NCI-H524 (cell line): ENCODE measurements at regions not wholly inside any gene's neighbourhood (a gene's known extent, or its start where the extent isn't known, plus 50 kb on each side); places are given as distances from the start of the nearest gene placed in this dataset.
A peak's percentile ranks its signal among the peaks of the same experiment; 100 is the strongest.
"Not testable (repeated sequence)": the region's sequence is repeated elsewhere in the genome, so short reads cannot be mapped to it uniquely, and the experiment has no call there.

ENCODE experiments used
- DNase-seq, 2 experiments: peaks; one replicate each; lab custom pipeline; 2025; lab: John Stamatoyannopoulos, UW

GRCh38 chr4:1572964-1573720, 111.0 kb downstream of the FAM53A start:
- no peak for DNase-seq

- no peak for DNase-seq
Observed at GRCh38 chr4:1572521-1572920, 111.6 kb downstream of the FAM53A start.

GRCh38 chr4:1572010-1572385, 112.1 kb downstream of the FAM53A start:
- DNase-seq, result no peak

- no peak for DNase-seq
Observed at GRCh38 chr4:1571165-1572009, 112.7 kb downstream of the FAM53A start.

- DNase-seq, result no peak
Observed at GRCh38 chr4:1570291-1571164, 113.6 kb downstream of the FAM53A start.

GRCh38 chr4:1569461-1570151, 114.5 kb downstream of the FAM53A start:
- no peak for DNase-seq

GRCh38 chr4:1568855-1569460, 115.2 kb downstream of the FAM53A start:
- no peak for DNase-seq

GRCh38 chr4:1567808-1568581, 116.1 kb downstream of the FAM53A start:
- DNase-seq, result peak in 1 of 2 experiments; percentile 30

GRCh38 chr4:1567519-1567807, 116.7 kb downstream of the FAM53A start:
- no peak for DNase-seq

- no peak for DNase-seq
Observed at GRCh38 chr4:1566838-1567518, 117.1 kb downstream of the FAM53A start.

GRCh38 chr4:1566301-1566837, 117.7 kb downstream of the FAM53A start:
- not testable (repeated sequence) for DNase-seq

GRCh38 chr4:1565598-1566295, 118.4 kb downstream of the FAM53A start:
- no peak for DNase-seq

GRCh38 chr4:1564535-1565375, 119.4 kb downstream of the FAM53A start:
- DNase-seq, result no peak

GRCh38 chr4:1563768-1564485, 120.2 kb downstream of the FAM53A start:
- DNase-seq, result no peak

- no peak for DNase-seq
Observed at GRCh38 chr4:1563241-1563640, 120.9 kb downstream of the FAM53A start.

GRCh38 chr4:1562771-1563170, 121.3 kb downstream of the FAM53A start:
- no peak for DNase-seq

GRCh38 chr4:1562371-1562770, 121.7 kb downstream of the FAM53A start:
- DNase-seq, result no peak
